Prostate gland (tissue), 2 donors: ENCODE measurements at regions not wholly inside any gene's neighbourhood (a gene's known extent, or its start where the extent isn't known, plus 50 kb on each side); places are given as distances from the start of the nearest gene placed in this dataset.

Experiments
- CTCF ChIP-seq, 4 experiments: fragments of 200-600 bp in 2 of 4; fragments of 450-650 bp in 2 of 4; sonication (generic) in 2 of 4; IDR thresholded peaks; 1 replicate in 3 of 4; 2 replicates in 1 of 4; pipeline ENCODE4 v1.5.1; 2016 to 2019; ENCODE audit warnings: antibody characterized with exemption in 4 of 4, mild to moderate bottlenecking in 2 of 4, moderate library complexity in 2 of 4
- POLR2A ChIP-seq: fragments of 450-650 bp; IDR thresholded peaks from one replicate; pipeline ENCODE4 v1.6.1; 2016; ENCODE audit warnings: antibody characterized with exemption, mild to moderate bottlenecking
- POLR2AphosphoS5 ChIP-seq: sonication (generic); formaldehyde crosslinking; IDR thresholded peaks from one replicate; pipeline ENCODE4 v1.6.1; 2017; ENCODE audit warnings: antibody characterized with exemption

DNA sequence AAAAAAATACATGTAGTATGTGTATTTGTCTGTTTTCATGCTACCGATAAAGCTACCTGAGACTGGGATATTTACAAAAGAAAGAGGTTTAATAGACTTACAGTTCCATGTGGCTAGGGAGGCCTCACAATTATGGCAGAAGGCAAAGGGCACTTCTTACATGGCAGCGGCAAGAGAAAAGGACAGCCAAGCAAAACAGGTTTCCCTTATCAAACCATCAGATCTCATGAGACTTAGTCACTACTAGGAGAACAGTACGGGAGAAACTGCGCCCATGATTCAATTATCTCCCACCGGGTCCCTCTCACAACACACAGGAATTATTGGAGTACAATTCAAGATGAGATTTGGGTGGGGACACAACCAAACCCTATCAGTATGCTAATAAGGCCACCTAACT lies 137.0 kb upstream of the ELOVL6 start:
- TF ChIP-seq POLR2A (no peak), CTCF (IDR thresholded peaks at IDR 0.05) (no peak), POLR2AphosphoS5 (no peak)
